Mesothelial cell of epicardium (in vitro differentiated cells): ENCODE measurements at regions not wholly inside any gene's neighbourhood (a gene's known extent, or its start where the extent isn't known, plus 50 kb on each side); places are given as distances from the start of the nearest gene placed in this dataset.

ENCODE experiments used
- DNase-seq, 2 experiments: peaks; one replicate each; pipeline ENCODE4 v3.0.0; 2021; ENCODE audit warnings: low spot score in 2 of 2; ENCODE audit not compliant: unreplicated experiment in 2 of 2
- H3K27ac Mint-ChIP-seq: 2 replicates; pipeline ENCODE4 v1.8.0; 2021; ENCODE audit warnings: mixed read lengths
- H3K27me3 Mint-ChIP-seq: 2 replicates; pipeline ENCODE4 v1.8.0; 2021; ENCODE audit warnings: low read depth, mixed read lengths
- H3K36me3 Mint-ChIP-seq: 2 replicates; pipeline ENCODE4 v1.8.0; 2021; ENCODE audit warnings: mixed read lengths
- H3K4me1 Mint-ChIP-seq: 2 replicates; pipeline ENCODE4 v1.8.0; 2021; ENCODE audit warnings: mixed read lengths
- H3K4me3 Mint-ChIP-seq: 2 replicates; pipeline ENCODE4 v1.8.0; 2021; ENCODE audit warnings: mild to moderate bottlenecking, moderate library complexity, mixed read lengths
- H3K9me3 Mint-ChIP-seq: 2 replicates; pipeline ENCODE4 v1.8.0; 2021; ENCODE audit warnings: mixed read lengths
- CTCF ChIP-seq: fragments of 200-600 bp; sonication (generic); IDR thresholded peaks from one replicate; pipeline ENCODE4 v1.5.0; 2021; ENCODE audit warnings: antibody characterized with exemption; ENCODE audit not compliant: unreplicated experiment

DNA sequence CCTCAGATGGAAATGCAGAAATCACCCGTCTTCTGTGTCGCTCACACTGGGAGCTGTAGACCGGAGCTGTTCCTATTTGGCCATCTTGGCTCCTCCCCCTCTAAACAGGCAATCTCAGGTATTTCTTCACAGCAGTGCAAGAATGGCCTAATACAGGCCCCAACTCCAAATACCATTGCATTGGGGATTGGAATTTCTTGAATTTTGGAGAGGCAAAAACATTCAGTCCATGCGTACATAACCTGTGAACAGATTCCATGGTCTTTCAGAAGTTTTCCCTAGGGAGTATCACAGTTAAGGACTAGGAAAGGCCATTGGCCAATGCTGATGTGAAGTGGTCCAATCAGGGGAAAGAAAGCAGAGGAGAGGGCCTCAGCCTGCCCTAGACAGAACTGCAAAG lies 128.2 kb upstream of the NOCT start:
- DNase-seq: no peak
- peaks cover 2% of the 10 kb centered on the region for H3K36me3 Mint-ChIP-seq
- H3K27ac Mint-ChIP-seq: no peak overlapping the region
- H3K4me1 Mint-ChIP-seq: peaks cover 25% of the 10 kb centered on the region
- H3K9me3 Mint-ChIP-seq: peaks cover 4% of the 10 kb centered on the region
- no peak for TF ChIP-seq CTCF
- H3K4me3 Mint-ChIP-seq: no peak overlapping the region
- no peaks in the 10 kb centered on the region for H3K27me3 Mint-ChIP-seq

DNA sequence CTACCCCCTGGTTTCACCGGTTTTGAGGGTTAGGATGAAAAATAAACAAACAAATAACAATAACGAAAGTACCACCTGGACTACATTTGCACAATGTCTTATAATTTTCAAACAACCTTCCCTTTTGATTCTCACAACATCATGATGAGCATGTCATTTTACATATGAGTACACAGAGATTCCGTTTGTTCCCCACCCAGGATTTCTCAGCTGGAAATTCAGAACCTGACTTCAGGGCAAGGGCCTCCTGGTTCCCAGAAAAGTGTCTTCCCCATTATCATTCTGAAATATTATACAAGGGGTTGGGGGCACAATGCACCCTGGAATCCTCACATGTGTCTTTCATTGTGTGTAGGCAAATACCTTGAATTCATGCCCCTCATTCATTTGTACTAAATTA lies 135.8 kb upstream of the NOCT start:
- Mint-ChIP-seq H3K27me3 (no peaks in the 10 kb centered on the region), H3K4me1 (peaks cover 6% of the 10 kb centered on the region), H3K9me3 (peaks cover 4% of the 10 kb centered on the region), H3K4me3 (no peak overlapping the region), H3K27ac (no peak overlapping the region), H3K36me3 (no peaks in the 10 kb centered on the region)
- no peak for DNase-seq
- TF ChIP-seq CTCF: no peak

- no peak for DNase-seq
- no peak overlapping the region for H3K27ac Mint-ChIP-seq
Measured at GRCh38 chr4:138875891-138876608, 139.5 kb upstream of the NOCT start.

DNA sequence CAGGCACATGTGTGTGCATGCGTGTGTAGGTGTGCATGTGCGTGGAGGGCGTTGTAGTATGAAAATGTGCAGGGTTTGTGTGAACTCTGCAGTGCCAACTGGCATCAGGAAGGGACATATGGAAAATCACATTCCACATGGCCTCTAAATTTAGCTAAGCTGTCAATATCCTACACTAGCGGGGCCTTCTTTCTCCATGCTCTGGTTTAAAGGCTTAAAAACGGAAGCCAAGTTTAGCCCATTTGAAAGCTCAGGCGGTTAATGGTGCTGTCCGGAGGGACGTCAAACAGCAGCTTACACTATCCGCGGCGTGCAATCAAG lies 144.1 kb upstream of the NOCT start:
- no peak for TF ChIP-seq CTCF
- no peak for DNase-seq
- H3K9me3 Mint-ChIP-seq: no peaks in the 10 kb centered on the region
- peaks cover 15% of the 10 kb centered on the region for H3K4me1 Mint-ChIP-seq
- no peak overlapping the region for H3K27ac Mint-ChIP-seq
- no peaks in the 10 kb centered on the region for H3K36me3 Mint-ChIP-seq
- no peak overlapping the region for H3K4me3 Mint-ChIP-seq
- no peaks in the 10 kb centered on the region for H3K27me3 Mint-ChIP-seq

More at GRCh38 chr4:138875891-138876608, 139.5 kb upstream of the NOCT start:
- TF ChIP-seq CTCF: no peak
- no peak overlapping the region for H3K4me3 Mint-ChIP-seq
- no peaks in the 10 kb centered on the region for H3K9me3 Mint-ChIP-seq
- H3K27me3 Mint-ChIP-seq: no peaks in the 10 kb centered on the region
- peaks cover 10% of the 10 kb centered on the region for H3K4me1 Mint-ChIP-seq
- no peaks in the 10 kb centered on the region for H3K36me3 Mint-ChIP-seq

GRCh38 chr4:138870737-138871554 lies 144.6 kb upstream of the NOCT start:
- no peaks in the 10 kb centered on the region for H3K27me3 Mint-ChIP-seq

More at GRCh38 chr4:138870737-138871554, 144.6 kb upstream of the NOCT start:
- DNase-seq: peak; percentile 37 to 79
- Mint-ChIP-seq H3K27ac (no peak overlapping the region), H3K9me3 (no peaks in the 10 kb centered on the region), H3K4me3 (no peak overlapping the region), H3K4me1 (peaks cover 14% of the 10 kb centered on the region), H3K36me3 (no peaks in the 10 kb centered on the region)
- peak; percentile 87 for TF ChIP-seq CTCF
